Activated CD8-positive, alpha-beta memory T cell treated with anti-CD3 and anti-CD28 coated beads for 1 hour (primary cell): ENCODE measurements at regions not wholly inside any gene's neighbourhood (a gene's known extent, or its start where the extent isn't known, plus 50 kb on each side); places are given as distances from the start of the nearest gene placed in this dataset.
"Not testable (repeated sequence)": the region's sequence is repeated elsewhere in the genome, so short reads cannot be mapped to it uniquely, and the experiment has no call there.

Experiments used
- DNase-seq, 2 donors: peaks; one replicate each; pipeline ENCODE4 v3.0.0-alpha.2; 2020; ENCODE audit warnings: low read depth in 1 of 2; ENCODE audit errors: extremely low read depth in 1 of 2

DNA sequence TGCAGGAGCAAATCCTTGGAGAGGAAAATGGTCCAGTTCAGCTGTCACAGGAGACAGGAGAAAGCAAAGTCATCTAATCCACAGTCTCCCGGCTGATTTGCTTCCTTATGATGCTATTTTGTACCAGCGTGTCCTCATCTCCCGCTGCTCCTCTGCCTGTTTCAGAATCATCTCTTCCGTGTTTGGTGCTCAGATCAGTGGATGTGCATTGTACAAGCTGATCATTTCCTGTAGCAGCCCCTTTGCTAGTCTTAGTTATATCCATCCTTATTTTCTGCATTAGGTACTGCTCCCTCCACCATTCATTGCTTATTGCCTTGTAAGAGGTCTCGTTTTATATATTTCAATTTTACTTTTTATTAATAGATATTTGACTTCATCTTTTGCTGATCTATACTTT, 219.9 kb upstream of the PRSS58 start:
- not testable (repeated sequence) for DNase-seq

GRCh38 chr7:142477079-142477651, 219.3 kb upstream of the PRSS58 start:
- DNase-seq = no peak

GRCh38 chr7:142476077-142476476, 218.2 kb upstream of the PRSS58 start:
- no peak for DNase-seq

GRCh38 chr7:142471820-142472219, 214.0 kb upstream of the PRSS58 start:
- DNase-seq = no peak

- no peak for DNase-seq
These were observed 212.6 kb upstream of the PRSS58 start for GRCh38 chr7:142470544-142470830.

GRCh38 chr7:142469696-142470543, 212.1 kb upstream of the PRSS58 start:
- no peak for DNase-seq

GRCh38 chr7:142468871-142469665, 211.2 kb upstream of the PRSS58 start:
- DNase-seq = no peak

DNA sequence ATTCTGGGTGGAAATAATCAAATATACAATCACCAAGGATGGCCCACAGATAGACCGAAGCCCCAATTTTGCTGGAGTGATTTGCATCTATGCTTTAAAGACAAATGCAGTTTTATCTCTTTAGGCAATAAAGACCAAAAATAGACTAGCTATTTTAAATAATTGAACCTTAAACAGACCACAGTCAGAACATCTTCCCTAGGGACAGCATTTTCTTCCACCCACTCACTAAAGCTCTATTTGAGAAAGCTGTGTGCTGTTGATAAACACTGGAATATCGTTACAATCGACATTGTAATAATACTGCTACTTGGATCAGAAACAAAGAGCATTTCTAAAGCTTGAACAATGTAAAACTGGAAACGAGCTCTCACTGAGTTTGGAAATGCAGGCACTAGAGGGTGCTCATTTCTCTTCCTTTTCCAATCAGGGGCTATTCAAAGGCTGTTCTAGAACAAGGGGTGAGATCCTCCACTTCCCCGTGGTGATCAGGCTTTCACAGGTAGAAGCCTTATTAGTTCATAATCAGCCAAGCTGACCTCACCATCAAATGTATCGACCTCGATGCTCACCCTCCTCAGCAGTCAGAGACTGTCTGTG, 209.3 kb upstream of the PRSS58 start:
- not testable (repeated sequence) for DNase-seq

GRCh38 chr7:142463401-142463850, 205.6 kb upstream of the PRSS58 start:
- DNase-seq = no peak

DNA sequence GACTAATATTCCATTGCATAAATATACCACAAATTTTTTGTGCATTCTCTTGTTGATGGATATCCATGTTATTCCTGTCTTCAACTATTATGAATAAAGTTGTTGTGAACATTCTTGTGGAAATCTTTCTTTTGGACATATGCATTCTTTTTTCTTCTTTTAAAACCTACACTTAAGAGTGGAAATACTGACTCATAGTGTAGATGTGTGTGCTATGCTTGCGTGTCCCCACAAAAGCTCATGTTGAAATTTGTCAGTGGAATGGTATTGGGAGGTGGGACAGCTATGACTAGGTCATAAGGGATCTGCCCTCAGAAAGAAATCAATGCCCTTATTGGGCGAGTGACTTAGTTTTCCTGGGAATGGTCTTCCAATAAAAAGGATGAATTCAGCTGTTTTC, 203.6 kb upstream of the PRSS58 start:
- no peak for DNase-seq

DNA sequence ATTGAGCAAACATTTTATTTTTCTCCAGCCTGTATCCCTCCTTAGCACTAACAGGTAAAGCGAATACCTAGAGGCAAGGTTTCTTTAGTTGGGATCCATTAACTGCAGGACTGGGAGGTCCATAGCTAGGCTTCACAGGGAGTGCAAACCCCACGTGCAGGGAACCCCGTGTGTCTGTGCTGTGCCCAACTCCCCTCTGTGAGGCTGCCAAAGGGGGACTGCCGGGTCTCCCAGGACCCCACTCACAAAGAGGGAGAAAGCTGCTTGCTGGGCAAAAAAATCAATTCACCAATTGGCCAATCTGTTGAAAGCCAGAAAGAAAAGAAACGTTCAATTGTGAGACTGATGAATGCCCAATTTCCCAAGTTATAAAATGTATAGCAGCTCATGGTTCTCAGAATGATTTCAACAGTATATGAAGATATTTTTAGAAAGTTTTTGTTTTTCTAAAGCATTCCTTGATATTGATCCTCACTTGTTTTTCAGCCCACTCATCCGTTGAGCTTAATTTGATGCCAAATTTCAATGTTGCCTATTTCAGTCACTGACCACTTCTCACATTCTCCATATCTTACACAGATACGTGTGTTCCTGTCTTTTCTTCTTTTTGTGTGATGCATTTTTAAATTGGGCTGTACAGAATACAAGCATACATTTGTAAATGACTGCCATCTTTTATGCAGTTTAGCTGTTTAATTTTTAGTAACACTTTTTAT, 202.7 kb upstream of the PRSS58 start:
- no peak for DNase-seq

GRCh38 chr7:142459551-142459963, 201.7 kb upstream of the PRSS58 start:
- DNase-seq = no peak

GRCh38 chr7:142457146-142457703, 199.4 kb upstream of the PRSS58 start:
- DNase-seq = no peak

DNA sequence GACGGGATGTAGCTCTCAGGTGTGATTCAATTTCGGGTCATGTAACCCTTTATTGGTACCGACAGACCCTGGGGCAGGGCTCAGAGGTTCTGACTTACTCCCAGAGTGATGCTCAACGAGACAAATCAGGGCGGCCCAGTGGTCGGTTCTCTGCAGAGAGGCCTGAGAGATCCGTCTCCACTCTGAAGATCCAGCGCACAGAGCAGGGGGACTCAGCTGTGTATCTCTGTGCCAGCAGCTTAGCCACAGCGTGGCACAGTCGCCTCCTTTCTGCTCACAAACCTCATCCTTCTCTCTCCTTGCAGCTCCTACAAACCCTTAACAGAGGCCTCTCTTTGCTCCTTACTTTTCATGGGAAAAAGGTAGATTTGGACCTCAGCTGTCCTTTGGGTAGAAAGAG, 197.5 kb upstream of the PRSS58 start:
- DNase-seq = no peak

DNA sequence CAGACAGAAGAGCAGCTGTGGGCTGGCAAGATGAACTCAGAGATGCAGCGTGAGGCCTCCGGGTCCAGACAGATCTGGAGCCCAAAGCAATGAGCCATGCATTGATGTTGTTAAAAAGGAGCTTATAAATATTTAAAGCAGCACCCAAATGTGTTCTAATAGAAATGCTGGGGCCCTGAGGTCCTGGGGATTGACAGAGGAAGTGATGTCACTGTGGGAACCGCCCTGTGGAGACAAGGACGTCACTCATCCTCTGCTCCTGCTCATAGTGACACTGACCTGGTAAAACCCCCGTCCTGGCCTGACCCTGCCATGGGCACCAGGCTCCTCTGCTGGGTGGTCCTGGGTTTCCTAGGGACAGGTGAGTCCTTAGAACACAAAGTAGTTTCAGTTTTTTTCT, 197.0 kb upstream of the PRSS58 start:
- no peak for DNase-seq

- no peak for DNase-seq
These were observed 194.9 kb upstream of the PRSS58 start for GRCh38 chr7:142452791-142453190.

DNA sequence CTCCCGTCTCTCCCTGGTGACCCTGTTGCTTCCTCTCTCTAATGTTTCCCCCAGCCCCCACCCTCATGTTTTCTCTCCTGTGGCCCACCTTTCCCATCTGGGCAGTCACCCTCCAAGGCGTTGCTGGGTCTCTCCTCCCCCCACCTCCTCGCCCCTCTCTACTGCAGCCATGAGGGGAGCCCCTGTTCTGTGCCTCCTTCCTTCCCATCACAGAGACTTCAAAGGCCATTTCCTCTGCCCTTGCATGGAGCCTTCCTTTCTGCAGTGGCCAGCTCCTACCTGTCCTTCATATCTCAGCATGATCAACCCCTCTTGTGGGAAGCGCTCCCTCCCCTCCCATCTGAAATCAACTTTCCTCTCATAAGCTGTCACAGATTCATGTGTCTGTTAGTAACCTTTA, 194.0 kb upstream of the PRSS58 start:
- no peak for DNase-seq

GRCh38 chr7:142451296-142451695, 193.4 kb upstream of the PRSS58 start:
- no peak for DNase-seq

- DNase-seq = no peak
These were observed 192.8 kb upstream of the PRSS58 start for GRCh38 chr7:142450695-142451094.

- DNase-seq = no peak
These were observed 192.3 kb upstream of the PRSS58 start for GRCh38 chr7:142450206-142450605.
